Stomach (tissue), 4 donors: ENCODE measurements at regions not wholly inside any gene's neighbourhood (a gene's known extent, or its start where the extent isn't known, plus 50 kb on each side); places are given as distances from the start of the nearest gene placed in this dataset.

Source experiments
- EP300 ChIP-seq: sonication (generic); formaldehyde crosslinking; IDR thresholded peaks from one replicate; pipeline ENCODE4 v1.6.1; 2017; ENCODE audit warnings: antibody characterized with exemption
- TF ChIP-seq, protein P1 (sequence below), 7 experiments: fragments of 450-650 bp in 4 of 7; fragments of 200-600 bp in 3 of 7; sonication (generic) in 3 of 7; IDR thresholded peaks; one replicate each; pipeline ENCODE4 v1.5.1; 2016 to 2019; ENCODE audit warnings: antibody characterized with exemption in 7 of 7, control low read depth in 2 of 7, mild to moderate bottlenecking in 1 of 7

DNA sequence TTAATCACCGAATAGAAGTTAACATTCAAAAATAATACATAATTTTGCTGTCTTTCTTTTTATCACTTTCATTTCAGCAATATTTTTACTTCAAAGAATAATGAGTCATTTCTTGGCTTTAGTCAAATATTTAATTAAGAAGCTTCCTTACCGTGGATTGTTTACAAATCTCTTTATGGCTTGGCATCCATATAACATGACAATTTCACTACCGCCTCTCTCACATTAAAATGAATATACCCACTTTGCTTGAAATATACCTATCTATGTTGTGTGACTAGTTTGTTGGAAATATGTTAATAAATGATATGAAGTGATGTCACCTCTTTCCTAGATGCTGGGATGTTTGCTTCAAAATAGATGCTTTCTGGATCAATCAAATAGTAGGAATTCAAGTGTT lies 1203.9 kb downstream of the AMY1C start:
- TF ChIP-seq, protein P1, sequence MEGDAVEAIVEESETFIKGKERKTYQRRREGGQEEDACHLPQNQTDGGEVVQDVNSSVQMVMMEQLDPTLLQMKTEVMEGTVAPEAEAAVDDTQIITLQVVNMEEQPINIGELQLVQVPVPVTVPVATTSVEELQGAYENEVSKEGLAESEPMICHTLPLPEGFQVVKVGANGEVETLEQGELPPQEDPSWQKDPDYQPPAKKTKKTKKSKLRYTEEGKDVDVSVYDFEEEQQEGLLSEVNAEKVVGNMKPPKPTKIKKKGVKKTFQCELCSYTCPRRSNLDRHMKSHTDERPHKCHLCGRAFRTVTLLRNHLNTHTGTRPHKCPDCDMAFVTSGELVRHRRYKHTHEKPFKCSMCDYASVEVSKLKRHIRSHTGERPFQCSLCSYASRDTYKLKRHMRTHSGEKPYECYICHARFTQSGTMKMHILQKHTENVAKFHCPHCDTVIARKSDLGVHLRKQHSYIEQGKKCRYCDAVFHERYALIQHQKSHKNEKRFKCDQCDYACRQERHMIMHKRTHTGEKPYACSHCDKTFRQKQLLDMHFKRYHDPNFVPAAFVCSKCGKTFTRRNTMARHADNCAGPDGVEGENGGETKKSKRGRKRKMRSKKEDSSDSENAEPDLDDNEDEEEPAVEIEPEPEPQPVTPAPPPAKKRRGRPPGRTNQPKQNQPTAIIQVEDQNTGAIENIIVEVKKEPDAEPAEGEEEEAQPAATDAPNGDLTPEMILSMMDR (IDR thresholded peaks at IDR 0.05): no peak
- no peak for TF ChIP-seq EP300
